IMR-90 (cell line): ENCODE measurements at regions not wholly inside any gene's neighbourhood (a gene's known extent, or its start where the extent isn't known, plus 50 kb on each side); places are given as distances from the start of the nearest gene placed in this dataset.

Source experiments
- MAFK ChIP-seq: IDR thresholded peaks from 2 replicates; pipeline ENCODE4 v1.6.1; 2012; ENCODE audit warnings: low read depth, low read length, improper control_type of control experiment
- POLR2A ChIP-seq: IDR thresholded peaks from 2 replicates; pipeline ENCODE4 v1.6.1; 2012; ENCODE audit warnings: mild to moderate bottlenecking, low read depth, low read length
- RFX5 ChIP-seq: IDR thresholded peaks from 2 replicates; pipeline ENCODE4 v1.8.0; 2012; ENCODE audit warnings: low read depth, mild to moderate bottlenecking, low read length, moderate library complexity
- SMC3 ChIP-seq: fragments of 150-350 bp; IDR thresholded peaks from 2 replicates; pipeline ENCODE4 v1.6.1; 2016; ENCODE audit warnings: low read depth, mild to moderate bottlenecking, antibody characterized with exemption, low read length, moderate library complexity
- TF ChIP-seq, protein P1 (sequence below): conservative IDR thresholded peaks from 2 replicates; pipeline ENCODE4 v1.5.1; 2012; ENCODE audit warnings: mild to moderate bottlenecking, low read depth, low read length, improper control_type of control experiment
- TF ChIP-seq, protein P2 (sequence below): fragments of 150-350 bp; IDR thresholded peaks from 2 replicates; pipeline ENCODE4 v1.6.1; 2017; ENCODE audit warnings: mild to moderate bottlenecking, antibody characterized with exemption, low read length, low read depth
- TF ChIP-seq, protein P3 (sequence below): fragments of 150-350 bp; IDR thresholded peaks from 2 replicates; pipeline ENCODE4 v1.6.1; 2016; ENCODE audit warnings: low read depth, mild to moderate bottlenecking, low read length, moderate library complexity, borderline replicate concordance

DNA sequence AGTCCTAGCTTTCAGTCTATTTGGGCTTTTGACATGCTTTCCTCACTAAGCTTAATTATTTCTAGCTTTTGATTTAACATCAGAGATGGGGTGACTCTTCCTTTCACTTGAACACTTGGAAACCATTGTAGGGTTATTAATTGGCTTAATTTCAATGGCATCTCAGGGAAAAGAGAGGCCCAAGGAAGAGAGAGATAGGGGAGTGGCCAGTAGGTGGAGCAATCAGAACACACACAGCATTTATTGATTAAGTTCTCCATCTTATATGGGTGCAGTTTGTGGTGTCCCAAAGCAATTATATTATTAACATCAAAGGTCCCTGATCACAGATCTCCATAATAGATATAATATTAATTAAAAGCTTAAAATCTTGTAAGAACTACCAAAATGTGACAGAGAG is 1466.1 kb upstream of the SEL1L start:
- TF ChIP-seq POLR2A, result no peak
- TF ChIP-seq, protein P1, sequence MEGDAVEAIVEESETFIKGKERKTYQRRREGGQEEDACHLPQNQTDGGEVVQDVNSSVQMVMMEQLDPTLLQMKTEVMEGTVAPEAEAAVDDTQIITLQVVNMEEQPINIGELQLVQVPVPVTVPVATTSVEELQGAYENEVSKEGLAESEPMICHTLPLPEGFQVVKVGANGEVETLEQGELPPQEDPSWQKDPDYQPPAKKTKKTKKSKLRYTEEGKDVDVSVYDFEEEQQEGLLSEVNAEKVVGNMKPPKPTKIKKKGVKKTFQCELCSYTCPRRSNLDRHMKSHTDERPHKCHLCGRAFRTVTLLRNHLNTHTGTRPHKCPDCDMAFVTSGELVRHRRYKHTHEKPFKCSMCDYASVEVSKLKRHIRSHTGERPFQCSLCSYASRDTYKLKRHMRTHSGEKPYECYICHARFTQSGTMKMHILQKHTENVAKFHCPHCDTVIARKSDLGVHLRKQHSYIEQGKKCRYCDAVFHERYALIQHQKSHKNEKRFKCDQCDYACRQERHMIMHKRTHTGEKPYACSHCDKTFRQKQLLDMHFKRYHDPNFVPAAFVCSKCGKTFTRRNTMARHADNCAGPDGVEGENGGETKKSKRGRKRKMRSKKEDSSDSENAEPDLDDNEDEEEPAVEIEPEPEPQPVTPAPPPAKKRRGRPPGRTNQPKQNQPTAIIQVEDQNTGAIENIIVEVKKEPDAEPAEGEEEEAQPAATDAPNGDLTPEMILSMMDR, result peak; percentile 52
- TF ChIP-seq SMC3, result peak; percentile 38
- TF ChIP-seq, protein P2, sequence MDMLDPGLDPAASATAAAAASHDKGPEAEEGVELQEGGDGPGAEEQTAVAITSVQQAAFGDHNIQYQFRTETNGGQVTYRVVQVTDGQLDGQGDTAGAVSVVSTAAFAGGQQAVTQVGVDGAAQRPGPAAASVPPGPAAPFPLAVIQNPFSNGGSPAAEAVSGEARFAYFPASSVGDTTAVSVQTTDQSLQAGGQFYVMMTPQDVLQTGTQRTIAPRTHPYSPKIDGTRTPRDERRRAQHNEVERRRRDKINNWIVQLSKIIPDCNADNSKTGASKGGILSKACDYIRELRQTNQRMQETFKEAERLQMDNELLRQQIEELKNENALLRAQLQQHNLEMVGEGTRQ, result no peak
- TF ChIP-seq, protein P3, sequence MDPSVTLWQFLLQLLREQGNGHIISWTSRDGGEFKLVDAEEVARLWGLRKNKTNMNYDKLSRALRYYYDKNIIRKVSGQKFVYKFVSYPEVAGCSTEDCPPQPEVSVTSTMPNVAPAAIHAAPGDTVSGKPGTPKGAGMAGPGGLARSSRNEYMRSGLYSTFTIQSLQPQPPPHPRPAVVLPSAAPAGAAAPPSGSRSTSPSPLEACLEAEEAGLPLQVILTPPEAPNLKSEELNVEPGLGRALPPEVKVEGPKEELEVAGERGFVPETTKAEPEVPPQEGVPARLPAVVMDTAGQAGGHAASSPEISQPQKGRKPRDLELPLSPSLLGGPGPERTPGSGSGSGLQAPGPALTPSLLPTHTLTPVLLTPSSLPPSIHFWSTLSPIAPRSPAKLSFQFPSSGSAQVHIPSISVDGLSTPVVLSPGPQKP, result no peak
- TF ChIP-seq MAFK, result no peak
- TF ChIP-seq RFX5, result no peak
